HG03469 (cell line): ENCODE measurements at regions not wholly inside any gene's neighbourhood (a gene's known extent, or its start where the extent isn't known, plus 50 kb on each side); places are given as distances from the start of the nearest gene placed in this dataset.

Experiments
- ATAC-seq: cut with Tn5 transposase; IDR thresholded peaks from one replicate; pipeline ENCODE4 v1.9.1; 2021; ENCODE audit warnings: mild to moderate bottlenecking, moderate library complexity, moderate number of reproducible peaks; ENCODE audit not compliant: unreplicated experiment

DNA sequence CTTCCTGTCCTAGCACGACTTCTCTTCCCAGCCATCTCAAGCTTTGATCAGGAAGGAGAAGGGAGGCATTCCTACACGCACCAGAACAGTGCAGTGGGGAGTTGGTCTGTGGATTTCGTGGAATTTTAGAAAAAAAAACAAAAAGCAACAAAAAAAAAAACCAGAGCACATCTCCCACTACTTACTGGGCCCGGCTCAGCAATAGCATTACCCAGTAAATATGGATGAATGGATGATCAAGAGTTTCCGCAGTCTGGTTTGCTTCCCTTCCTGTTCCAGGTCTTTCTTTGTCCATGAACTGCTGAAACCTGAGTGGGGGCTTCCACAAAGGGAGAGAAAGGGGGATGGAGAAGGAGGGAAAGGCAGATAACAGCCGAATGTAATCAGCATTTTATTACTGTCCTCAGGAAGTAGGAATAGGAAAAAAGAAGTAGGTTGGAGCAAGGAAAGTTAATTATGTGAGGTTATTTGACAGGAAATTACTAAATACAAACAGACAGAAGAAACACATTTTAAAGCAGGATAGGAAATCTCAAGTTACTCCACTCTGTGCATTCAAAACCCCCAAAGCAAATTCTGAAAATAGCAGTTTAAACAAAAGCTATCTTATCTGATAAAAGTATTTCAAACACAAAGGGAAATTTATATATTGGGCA lies 349.0 kb downstream of the PRL start:
- ATAC-seq = no peak

DNA sequence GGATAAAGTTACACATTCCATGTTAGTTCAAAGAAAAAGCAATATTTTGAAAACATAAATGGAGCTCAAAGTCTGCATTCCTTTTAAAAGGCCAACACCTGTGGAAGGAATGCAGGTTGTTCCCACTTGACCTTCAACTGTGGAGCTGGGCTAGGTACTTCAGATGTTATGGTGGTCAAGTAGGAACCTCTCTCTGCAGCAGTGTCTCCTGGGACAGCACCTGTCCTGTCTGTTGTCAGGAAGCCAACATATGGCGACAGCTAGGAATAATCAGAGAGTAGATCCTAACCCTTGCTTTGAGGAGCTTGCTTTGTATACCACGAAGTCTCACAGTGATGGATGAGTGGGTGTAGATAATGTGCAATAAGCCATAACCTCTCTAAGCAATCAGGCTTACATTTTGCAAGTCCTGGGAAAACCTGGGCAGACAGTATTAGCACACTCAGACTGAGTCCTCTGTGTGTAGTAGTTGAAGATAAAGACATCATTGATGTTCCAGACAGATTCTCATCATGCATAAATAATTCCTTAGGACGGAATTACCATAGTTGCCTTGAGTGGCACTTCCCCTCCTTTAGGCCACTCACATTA lies 347.5 kb downstream of the PRL start:
- ATAC-seq = no peak

DNA sequence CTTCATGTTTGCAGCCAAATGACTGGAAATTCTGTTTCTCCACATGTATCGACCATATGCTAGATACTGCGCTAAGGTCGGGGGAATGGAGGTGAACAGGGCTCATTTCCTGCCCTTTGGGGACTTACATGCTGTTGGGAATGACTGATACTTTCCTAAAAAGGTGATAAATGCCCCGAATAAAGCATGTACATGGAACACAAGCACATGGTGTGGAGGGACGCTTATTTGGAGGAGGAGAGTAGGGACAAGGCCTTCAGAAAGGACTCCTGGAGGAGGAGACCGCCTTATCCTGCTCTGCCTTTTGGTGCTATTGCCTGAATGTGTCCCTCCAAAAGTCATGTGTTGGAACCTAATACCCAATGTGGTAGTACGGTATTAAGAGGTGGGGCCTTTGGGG lies 344.5 kb downstream of the PRL start:
- ATAC-seq = no peak

DNA sequence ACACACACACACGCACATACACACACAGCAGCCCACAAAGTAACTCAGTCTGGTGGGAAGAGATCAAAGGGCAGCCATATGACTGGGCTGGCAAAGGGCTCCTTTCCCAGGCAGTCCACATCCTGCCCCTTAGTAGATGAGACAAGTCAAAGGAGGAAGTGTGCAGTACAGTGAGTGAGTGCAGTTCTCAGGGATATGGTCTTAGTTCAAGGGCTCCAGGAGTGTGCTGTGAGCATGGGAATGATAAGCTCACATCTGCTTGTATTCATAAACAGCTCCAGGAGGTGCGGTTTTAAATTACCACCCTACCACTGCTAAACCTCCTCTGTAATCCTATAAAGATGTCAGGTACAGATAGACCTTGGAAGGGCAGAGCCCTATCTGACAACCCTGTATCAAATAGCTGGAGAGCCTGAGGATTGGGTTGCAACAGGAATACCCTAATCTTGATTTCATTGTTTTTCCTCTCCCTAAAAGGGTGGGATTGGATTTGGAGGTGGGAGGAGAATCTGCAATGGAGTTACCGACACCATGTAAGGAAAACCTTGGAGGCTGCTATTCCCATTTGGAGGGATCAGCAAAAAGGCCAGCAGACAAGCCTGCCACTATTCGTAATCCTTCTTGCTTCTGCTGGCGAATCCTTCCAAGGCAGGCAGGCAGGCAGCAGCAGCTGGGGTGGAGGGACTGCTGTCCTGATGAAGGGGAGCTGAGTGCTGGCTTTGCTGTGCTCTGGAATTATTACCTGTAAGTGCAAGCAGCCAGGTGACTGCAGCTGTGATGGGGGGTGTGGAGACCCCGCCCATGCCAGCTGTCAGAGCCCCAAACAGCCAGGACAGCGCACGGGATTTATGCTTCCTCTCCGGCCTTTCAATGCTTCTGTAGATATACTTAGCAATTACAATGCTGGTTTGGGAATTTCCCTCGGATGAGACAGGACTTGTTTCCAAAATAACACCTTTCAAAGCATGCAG lies 342.7 kb downstream of the PRL start:
- no peak for ATAC-seq

DNA sequence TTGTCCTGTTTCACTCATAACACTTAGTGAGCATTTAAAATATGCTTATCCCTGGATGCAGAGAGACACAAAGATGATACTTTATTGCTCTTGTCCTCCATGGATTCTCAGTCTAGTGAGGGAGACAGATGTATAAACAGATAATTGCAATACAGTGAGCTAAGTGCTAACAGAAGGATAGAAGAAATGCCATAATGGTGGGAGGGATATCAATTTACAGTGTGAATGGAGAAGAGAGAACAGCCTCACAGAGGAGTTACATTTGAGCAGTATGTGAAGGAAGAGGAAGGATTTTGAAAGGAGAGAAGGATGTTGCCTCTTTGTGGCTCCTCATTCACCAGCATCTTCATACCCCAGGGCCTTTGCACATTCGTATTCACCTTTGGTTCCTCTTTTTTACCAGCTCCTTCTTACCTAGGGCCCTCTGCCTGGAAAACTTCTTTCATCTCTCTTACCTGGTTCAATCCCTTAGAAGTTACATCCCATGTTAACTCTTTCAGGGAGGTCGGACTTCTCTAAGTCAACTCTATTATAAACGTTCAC lies 341.7 kb downstream of the PRL start:
- ATAC-seq = no peak

DNA sequence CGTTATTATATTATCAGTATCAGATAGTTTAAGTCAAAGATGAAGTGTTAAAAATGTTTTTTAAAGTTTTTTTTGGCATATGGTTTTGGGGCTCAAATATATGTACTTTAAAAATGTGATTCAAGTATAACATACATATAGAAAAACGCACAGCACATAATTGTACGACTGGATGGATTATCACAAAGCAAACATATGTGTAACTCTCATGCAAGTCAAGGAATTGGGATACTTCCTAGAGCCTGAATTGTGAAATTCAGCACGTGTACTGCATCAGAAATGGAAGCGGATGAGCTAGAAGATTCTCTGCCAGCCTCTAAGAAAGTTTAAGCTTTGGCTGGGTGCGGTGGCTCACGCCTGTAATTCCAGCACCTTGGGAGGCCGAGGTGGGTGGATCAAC lies 340.9 kb downstream of the PRL start:
- ATAC-seq = no peak

DNA sequence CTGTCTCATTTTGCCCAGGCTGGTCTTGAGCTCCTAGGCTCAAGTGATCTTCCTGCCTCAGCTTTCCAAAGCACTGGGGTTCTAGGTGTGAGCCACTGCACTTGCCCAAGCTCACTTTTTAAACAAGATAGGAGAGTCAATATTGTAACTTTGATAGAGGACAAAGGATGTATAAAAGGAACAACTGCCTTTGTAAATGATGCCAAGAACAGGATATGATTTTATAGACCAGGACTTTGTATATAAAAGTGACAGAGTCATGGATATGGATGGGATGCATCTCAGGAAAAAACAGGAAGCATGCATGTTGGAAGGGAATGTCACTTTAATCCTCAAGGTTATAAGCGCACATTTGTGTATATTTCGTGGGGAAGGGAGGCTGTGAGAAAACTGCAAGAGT lies 338.4 kb downstream of the PRL start:
- ATAC-seq = no peak

DNA sequence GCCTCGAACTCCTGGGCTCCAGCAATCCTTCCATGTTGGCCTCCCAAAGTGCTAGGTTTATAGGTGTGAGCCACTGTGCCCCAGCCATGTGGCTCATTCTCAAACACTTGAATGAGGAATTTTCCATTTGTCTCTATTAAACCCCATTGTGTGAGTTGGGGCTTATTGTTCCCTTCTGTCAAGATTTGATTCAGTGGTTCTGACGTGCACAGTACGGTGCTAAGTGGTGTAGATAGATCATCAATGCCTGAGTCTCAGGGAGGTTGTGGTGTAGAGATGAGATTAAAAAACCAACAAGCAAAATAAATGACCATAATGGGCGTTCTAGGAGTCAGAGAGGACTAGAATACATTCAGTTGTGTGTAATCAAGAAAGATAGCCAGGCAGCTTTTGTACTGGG lies 335.6 kb downstream of the PRL start:
- no peak for ATAC-seq

DNA sequence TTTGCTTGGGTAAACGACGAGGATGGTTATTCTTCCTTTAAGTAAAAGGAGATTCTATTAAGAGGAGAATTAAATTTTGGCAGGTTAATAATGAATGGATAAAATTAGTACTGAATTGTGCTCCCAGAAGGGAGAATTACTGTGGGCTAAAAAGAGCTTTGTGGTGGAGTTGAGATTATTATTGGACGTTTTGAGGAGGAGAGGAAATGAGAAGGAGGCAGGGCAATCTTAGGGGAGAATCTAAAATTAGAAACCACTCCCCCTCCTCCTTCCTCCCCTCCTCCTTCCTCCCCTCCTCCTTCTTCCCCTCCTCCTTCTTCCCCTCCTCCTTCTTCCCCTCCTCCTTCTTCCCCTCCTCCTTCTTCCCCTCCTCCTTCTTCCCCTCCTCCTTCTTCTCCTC lies 331.8 kb downstream of the PRL start:
- no peak for ATAC-seq

DNA sequence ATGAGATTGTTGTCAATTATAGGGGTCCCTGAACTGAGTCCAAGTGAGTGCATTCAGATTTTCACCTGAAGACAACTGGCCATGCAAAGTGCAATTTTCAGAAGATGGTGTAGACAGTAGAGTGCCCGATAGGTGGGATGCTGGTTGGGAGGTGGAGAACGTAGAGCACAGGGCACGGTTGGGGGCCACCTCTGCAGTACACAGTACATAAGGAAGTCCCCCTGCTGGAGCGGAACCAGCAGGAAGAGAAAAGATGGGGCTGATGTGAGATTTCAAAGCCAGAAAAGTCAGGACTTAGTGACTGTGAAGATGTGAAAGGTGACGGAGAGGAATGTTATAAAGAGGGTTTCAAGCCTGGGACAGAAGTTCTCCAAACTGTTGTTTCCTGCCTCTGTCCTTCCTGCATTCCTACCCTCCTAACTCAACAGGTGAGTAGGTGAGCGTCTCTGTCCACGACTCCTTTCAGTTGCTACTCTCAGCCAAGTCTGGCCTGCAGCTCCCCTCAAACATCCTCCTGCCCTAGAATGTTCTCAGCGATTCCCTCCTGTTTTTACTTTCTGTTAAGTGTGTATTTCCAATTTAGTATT lies 330.8 kb downstream of the PRL start:
- no peak for ATAC-seq

DNA sequence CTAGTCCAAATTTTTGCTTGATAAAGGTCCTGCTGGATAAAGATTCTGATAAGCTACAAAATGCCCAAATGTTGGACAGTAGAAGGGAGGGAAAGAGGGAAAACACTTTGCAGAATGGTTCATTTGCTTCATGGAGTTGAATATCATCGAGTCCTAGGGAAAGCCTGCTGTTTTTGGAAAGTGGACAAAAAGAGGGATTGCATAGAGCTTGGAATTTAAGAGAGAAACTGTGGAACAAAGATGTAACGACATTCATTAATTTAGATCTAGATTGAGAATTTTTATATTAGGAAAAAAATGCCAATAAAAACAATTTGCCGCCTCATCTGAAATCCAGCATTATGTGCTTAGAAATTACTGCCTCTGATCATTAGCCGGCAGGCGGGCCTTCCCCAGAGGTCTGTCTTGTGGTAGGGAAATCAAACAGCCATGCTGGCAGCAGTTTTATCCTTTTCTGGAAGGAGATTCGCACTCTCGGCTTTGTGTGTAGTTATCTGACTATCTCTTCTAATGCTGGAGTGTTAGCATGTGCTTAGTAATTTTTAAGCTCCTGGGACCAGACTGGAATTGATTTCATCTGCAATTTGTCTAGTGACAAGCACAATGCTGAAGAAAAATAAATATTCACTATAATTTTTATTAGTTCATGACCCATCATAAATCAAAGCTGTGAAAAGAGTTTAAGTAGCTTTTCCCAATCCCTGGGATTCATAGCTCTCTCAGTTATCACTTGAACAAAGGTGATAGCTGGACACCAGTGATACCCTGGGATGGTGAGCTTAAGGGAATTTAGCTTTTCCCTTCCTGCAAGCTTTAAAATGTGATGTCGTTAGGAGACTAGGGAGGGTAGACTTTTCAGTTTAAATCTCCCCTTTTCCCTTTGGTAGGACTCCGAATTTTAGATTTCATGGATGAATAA lies 329.5 kb downstream of the PRL start:
- ATAC-seq = no peak

DNA sequence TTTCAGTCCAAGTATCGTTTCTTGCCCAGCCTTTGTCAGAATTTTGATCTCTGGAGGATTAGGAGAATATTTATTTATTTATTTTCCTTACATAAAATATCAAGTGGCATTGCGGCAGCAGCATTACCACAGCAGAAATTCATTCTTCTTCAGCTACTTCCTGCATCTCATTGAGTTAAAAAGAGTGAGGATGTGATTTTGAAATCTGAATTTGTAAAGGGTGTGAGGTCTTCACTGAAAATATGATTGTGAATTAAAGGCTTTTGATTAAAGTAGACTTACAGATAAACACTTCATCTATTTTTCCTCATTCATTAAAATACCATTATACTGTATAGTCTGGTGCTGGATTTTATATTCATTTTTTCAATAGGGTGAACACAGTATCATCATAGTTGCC lies 328.4 kb downstream of the PRL start:
- ATAC-seq = no peak

DNA sequence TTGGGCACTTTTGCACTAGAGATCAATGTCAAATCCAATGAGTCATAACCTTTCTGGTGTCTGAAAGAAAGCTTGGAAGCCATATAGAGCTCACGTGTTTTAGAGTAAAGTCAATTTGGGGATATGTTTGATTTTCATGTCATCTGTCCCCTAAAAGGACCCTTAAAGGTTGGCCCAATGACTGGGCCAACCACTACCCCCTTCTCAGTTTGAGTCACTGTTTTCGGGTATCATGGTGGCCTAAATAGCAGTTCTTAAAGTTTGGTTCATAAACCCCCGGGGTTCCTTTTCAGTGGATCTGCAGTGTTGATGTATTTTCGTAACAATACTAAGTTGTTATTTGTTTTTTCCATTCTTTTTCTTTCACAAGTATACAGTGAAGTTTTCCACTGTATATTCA lies 327.6 kb downstream of the PRL start:
- no peak for ATAC-seq

DNA sequence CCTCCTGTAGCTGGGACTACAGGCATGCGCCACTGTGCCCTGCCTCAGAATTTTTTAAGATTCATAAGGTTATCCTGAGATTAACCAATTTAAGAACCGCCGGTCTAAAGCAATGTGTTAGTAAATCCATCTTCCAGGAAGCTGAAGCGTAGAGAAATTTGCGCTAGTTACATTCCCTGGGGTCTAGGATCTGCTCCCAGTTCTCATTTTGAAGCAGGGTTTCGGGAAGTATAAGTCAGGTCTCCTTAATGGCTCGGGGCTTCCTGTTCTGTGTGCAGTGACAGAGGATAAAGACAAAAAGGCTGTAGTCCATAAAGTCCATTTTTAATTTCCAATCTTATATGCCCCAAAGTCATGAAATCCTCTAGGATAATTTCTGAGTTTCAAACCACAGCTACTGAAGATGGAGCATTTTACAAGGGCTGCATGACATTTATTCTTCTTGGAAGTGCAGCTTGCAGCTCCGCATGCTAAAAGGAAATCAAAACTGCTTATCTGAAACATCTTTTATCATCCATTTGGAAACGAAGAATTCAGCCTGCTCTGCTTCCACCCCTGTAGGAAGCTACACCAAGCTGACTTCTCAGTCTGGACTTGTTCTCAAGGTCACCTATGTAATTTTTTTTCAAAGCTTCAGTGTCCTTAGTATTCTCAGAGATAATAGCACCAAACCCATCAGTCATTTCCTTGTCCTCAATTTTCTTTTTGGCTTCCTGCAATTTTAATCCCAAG lies 326.1 kb downstream of the PRL start:
- ATAC-seq = no peak

DNA sequence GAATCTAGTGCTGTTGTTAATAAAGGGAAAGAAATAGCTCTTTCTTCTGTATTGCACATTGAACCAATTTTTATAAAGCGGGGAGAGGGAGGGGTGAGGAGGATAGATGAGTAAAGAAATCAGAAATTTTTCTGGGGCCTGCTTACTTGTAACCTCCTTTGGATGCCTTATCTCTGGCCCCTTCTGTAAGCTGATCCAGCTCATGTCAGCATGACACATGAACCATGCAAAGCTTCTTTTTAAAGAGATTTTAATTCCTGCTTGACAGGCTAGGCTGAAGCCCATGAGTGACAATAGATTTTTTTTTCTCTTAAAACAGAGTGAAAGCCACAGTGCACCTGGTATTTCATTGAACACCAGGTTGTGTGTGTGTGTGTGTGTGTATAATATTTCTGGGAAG lies 325.3 kb downstream of the PRL start:
- ATAC-seq = no peak

DNA sequence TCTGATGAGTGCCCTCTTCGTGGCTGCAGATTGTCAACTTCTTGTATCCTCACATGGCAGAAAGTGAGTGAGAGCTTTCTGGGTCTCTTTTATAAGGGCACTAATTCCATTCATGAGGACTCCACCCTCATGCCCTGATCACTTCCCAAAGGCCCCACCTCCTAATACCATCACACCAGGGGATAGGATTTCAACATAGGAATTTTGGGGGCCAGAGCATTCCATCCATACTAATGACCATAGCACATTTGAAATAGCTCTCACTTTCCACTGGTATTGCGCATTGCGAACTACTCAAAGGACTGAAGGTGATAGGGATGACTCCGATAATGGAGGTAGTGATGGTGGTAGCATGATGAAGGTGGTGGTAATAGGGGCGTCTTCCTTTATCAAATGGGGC lies 324.3 kb downstream of the PRL start:
- ATAC-seq = no peak

DNA sequence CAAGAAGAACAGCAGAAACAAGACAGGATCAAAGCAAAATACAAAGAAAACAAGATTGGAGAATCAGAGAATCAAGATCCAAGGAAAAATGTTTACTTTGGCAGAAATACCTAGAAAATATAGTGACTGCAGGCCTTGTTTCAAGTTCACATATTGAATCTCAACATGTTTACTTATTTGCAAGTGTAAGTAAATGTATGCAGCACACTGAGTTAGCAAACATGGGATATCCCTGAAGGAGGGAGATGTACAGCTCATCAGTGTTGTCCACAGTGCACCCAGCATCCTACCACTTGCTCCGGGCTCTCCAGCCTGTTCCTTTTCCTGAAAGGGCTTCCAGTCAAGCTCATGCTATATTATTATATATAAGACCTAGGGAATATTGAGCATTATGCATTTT lies 319.5 kb downstream of the PRL start:
- no peak for ATAC-seq

DNA sequence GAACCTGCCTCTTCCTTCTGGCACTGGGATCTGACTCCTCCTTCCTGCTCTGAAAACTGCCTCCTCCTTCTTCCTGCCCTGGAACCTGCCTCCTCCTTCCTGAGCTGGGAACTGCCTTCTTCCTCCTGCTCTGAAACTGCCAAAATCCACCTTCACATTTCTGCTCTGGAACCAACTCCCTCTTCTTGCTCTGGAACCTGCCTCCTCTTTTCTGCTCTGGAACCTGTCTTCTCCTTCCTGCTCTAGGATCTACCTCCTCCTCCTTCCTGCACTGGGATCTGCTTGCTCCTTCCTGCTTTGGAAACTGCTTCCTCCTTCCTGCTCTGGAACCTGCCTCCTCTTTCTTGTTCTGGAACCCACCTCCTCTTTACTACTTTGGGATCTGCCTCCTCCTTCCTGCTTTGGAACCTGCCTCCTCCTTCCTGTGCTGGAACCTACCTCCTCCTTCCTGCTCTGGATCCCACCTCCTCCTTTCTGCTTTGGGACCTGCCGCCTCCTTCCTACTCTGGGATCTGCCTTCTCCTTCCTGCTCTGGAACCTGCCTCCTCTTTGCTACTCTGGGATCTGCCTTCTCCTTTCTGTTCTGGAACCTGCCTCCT lies 315.5 kb downstream of the PRL start:
- no peak for ATAC-seq

DNA sequence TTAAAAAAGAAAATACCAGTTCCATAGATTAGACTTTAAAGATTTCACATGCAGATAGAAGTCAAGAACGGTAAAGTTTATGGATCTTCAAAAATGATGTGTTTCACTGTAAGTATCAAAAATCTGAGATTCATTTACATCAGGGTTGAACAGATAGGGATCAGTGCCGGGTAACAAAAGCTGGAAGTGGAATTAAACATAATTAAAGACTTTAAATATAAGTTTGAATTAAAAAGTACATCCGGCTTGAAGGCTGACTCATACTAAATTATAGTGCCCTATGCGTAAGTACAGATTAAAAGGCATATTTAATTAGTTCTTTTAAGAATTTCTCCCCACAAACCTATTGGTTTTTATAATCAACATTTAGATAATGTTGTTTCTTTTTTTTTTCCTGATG lies 312.7 kb downstream of the PRL start:
- no peak for ATAC-seq
